DOHH2 (cell line): ENCODE measurements at regions not wholly inside any gene's neighbourhood (a gene's known extent, or its start where the extent isn't known, plus 50 kb on each side); places are given as distances from the start of the nearest gene placed in this dataset.

Experiments
- H3F3A ChIP-seq: fragments of 200-600 bp; sonication (generic), shearing (Covaris generic); 2 replicates; pipeline ENCODE4 v1.6.0; 2016; ENCODE audit warnings: antibody characterized with exemption, mild to moderate bottlenecking; ENCODE audit not compliant: control insufficient read depth, insufficient read depth
- H3K27ac ChIP-seq: fragments of 200-600 bp; sonication (generic); 2 replicates; pipeline ENCODE4 v1.5.1; 2014; ENCODE audit warnings: low read depth, mild to moderate bottlenecking, low read length, moderate library complexity
- H3K27me3 ChIP-seq: fragments of 200-600 bp; sonication (generic); 2 replicates; pipeline ENCODE4 v1.6.1; 2014; ENCODE audit warnings: mild to moderate bottlenecking, low read length, mixed read lengths; ENCODE audit not compliant: control insufficient read depth
- H3K36me3 ChIP-seq: fragments of 200-600 bp; sonication (generic); 2 replicates; pipeline ENCODE4 v1.6.1; 2014; ENCODE audit warnings: mild to moderate bottlenecking, low read length, moderate library complexity, mixed read lengths; ENCODE audit not compliant: control insufficient read depth
- H3K4me1 ChIP-seq: fragments of 200-600 bp; sonication (generic); 2 replicates; pipeline ENCODE4 v1.6.1; 2014; ENCODE audit warnings: mild to moderate bottlenecking, low read length, mixed read lengths; ENCODE audit not compliant: control insufficient read depth
- H3K4me2 ChIP-seq: fragments of 200-600 bp; sonication (generic); 2 replicates; pipeline ENCODE4 v1.6.0; 2014; ENCODE audit warnings: mild to moderate bottlenecking, low read length, moderate library complexity
- H3K4me3 ChIP-seq: fragments of 200-600 bp; sonication (generic); 2 replicates; pipeline ENCODE4 v1.5.1; 2014; ENCODE audit warnings: mild to moderate bottlenecking, low read length, mixed read lengths
- H3K79me2 ChIP-seq: fragments of 200-600 bp; sonication (generic); 2 replicates; pipeline ENCODE4 v1.6.1; 2014; ENCODE audit warnings: mild to moderate bottlenecking, low read length, mixed read lengths; ENCODE audit not compliant: control insufficient read depth
- H3K9me2 ChIP-seq: fragments of 200-600 bp; sonication (generic); replicated peaks from 2 replicates; pipeline ENCODE4 v1.6.1; 2014; ENCODE audit warnings: mild to moderate bottlenecking, low read length, mixed read lengths; ENCODE audit not compliant: control insufficient read depth
- H3K9me3 ChIP-seq: fragments of 200-600 bp; sonication (generic); 2 replicates; pipeline ENCODE4 v1.6.1; 2014; ENCODE audit warnings: antibody characterized with exemption, low read length, mixed read lengths; ENCODE audit not compliant: control insufficient read depth, insufficient read depth
- H4K20me1 ChIP-seq: fragments of 200-600 bp; sonication (generic); 2 replicates; pipeline ENCODE4 v1.6.0; 2014; ENCODE audit warnings: low read depth, mild to moderate bottlenecking, antibody characterized with exemption, low read length, moderate library complexity; ENCODE audit not compliant: control insufficient read depth, insufficient read depth
- EZH2phosphoT487 ChIP-seq: fragments of 200-600 bp; sonication (generic); IDR thresholded peaks from 2 replicates; pipeline ENCODE4 v1.6.1; 2017; ENCODE audit warnings: borderline replicate concordance, mild to moderate bottlenecking, antibody characterized with exemption, low read length, moderate library complexity, mixed read lengths
- TF ChIP-seq, protein P1 (sequence below): fragments of 200-600 bp; sonication (generic); IDR thresholded peaks from one replicate; pipeline ENCODE4 v1.5.1; 2014; ENCODE audit warnings: antibody characterized with exemption, mild to moderate bottlenecking, low read depth, low read length; ENCODE audit not compliant: poor library complexity, severe bottlenecking

DNA sequence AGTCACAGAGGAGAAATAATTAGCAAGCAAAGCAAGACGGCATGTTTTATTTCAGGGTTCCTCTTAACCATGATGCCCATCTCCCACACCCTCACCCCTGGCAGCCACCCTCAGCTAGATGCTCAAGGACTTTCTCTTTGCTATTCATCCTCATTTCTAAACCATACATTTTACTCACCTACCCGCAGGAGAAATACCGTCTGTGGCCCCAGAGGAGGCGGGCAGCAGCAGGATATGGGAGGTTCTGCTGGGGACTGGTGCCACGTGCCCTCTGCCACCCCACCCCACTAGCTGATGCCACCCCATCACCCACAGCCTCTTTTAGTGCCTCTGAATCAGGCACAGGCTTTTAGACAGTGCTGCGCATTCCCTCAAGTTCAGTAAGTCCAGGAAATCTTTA lies 168.7 kb upstream of the ITGB1 start:
- Histone ChIP-seq H3K4me1 (peaks cover 32% of the 10 kb centered on the region), H3K36me3 (no peaks in the 10 kb centered on the region), H3K9me2 (no peaks in the 10 kb centered on the region), H3F3A (0 out of 2 replicates have a peak, but pooled peaks cover 2% of the 10 kb centered on the region), H3K79me2 (no peaks in the 10 kb centered on the region), H3K27ac (no peak overlapping the region), H4K20me1 (no peaks in the 10 kb centered on the region), H3K9me3 (no peaks in the 10 kb centered on the region), H3K27me3 (no peaks in the 10 kb centered on the region), H3K4me3 (no peak overlapping the region), H3K4me2 (peak overlapping the region; percentile 32; the same call in 1 of the 2 replicates)
- TF ChIP-seq EZH2phosphoT487: no peak
- TF ChIP-seq, protein P1, sequence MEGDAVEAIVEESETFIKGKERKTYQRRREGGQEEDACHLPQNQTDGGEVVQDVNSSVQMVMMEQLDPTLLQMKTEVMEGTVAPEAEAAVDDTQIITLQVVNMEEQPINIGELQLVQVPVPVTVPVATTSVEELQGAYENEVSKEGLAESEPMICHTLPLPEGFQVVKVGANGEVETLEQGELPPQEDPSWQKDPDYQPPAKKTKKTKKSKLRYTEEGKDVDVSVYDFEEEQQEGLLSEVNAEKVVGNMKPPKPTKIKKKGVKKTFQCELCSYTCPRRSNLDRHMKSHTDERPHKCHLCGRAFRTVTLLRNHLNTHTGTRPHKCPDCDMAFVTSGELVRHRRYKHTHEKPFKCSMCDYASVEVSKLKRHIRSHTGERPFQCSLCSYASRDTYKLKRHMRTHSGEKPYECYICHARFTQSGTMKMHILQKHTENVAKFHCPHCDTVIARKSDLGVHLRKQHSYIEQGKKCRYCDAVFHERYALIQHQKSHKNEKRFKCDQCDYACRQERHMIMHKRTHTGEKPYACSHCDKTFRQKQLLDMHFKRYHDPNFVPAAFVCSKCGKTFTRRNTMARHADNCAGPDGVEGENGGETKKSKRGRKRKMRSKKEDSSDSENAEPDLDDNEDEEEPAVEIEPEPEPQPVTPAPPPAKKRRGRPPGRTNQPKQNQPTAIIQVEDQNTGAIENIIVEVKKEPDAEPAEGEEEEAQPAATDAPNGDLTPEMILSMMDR: no peak

DNA sequence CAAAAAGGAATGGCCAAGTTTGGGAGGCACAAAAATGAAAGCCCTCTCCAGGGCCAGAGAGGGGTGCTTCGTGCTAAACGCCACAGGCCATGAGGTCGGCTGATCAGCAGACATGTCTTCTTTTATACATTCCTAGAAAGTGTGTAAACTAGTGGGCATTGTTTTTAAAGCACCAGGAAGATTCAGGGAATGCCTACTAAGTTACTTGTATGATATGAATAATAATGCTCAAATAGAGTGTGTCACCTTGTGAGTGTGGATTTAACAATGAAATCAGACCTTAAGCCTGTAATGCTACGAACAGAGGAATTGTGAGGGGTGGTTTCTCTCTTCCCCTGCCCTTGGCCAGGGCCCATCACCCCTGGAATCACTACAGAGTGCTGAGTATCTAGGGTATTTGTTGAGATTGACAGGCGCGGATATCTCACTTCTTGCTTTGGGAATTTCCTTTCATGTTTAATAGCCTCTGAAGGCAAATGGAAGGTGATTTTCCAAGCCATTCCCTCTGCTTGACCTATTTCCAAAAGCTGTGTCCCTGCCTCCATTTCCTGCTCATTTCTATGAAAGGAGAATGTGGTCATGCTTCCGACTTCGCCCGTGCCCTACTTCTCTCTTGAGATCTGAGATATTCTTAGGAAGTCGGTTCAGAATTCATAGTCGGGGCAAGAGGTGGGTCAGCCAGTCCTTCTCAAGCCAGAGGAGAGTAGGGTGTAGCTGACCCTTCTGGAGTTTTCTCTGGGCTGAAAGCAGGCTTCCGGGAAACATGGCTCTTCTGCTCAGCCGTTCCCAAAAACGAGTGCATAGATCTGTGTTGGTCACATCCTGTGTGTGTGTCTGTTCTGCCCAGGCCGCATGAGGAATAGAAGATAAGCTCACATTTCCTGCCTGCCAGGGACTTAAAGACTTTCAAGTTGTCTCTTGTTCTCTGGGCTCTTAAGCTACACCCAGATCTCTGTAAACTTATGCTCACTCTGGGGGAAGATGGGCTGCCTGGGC lies 167.8 kb upstream of the ITGB1 start:
- no peaks in the 10 kb centered on the region for H3K36me3 ChIP-seq
- no peak overlapping the region for H3K4me3 ChIP-seq
- H3K9me3 ChIP-seq: no peaks in the 10 kb centered on the region
- H3K9me2 ChIP-seq: no peaks in the 10 kb centered on the region
- TF ChIP-seq, protein P1: no peak
- TF ChIP-seq EZH2phosphoT487: no peak
- peak overlapping the region; percentile 32 for H3K4me2 ChIP-seq
- H3K27me3 ChIP-seq: no peaks in the 10 kb centered on the region
- H3F3A ChIP-seq: 0 out of 2 replicates have a peak, but pooled peaks cover 2% of the 10 kb centered on the region
- no peaks in the 10 kb centered on the region for H4K20me1 ChIP-seq
- peaks cover 29% of the 10 kb centered on the region for H3K4me1 ChIP-seq
- H3K79me2 ChIP-seq: no peaks in the 10 kb centered on the region
- H3K27ac ChIP-seq: no peak overlapping the region

DNA sequence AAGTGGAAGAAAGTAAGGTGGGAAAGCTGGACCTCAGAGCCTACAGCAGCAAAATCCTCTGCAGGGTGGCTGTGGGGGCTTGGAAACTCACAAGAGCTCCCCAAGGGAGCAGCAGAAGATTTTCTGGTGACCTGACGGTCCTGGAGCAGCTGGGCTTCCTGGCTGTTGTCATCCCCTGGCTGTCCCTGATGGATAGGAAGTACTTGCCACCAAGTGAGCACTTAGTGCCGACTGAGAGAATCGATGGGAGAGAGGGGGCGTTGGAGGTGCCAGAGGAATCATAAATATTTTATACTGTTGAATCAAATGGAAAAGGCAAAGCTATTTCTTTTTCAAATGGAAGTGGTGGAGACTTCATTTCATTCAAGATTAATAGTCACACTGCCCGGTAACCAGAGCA lies 167.1 kb upstream of the ITGB1 start:
- Histone ChIP-seq H3K4me2 (no peak overlapping the region), H3K9me3 (no peaks in the 10 kb centered on the region), H4K20me1 (no peaks in the 10 kb centered on the region), H3K79me2 (no peaks in the 10 kb centered on the region), H3K36me3 (no peaks in the 10 kb centered on the region), H3K4me1 (peaks cover 34% of the 10 kb centered on the region), H3K9me2 (no peaks in the 10 kb centered on the region), H3K27me3 (no peaks in the 10 kb centered on the region), H3F3A (0 out of 2 replicates have a peak, but pooled peaks cover 2% of the 10 kb centered on the region), H3K27ac (no peak overlapping the region), H3K4me3 (no peak overlapping the region)
- no peak for TF ChIP-seq EZH2phosphoT487
- TF ChIP-seq, protein P1: no peak
